ENCODE measurements at regions not wholly inside any gene's neighbourhood (a gene's known extent, or its start where the extent isn't known, plus 50 kb on each side); places are given as distances from the start of the nearest gene placed in this dataset.
A peak's percentile ranks its signal among the peaks of the same experiment; 100 is the strongest.

DNA sequence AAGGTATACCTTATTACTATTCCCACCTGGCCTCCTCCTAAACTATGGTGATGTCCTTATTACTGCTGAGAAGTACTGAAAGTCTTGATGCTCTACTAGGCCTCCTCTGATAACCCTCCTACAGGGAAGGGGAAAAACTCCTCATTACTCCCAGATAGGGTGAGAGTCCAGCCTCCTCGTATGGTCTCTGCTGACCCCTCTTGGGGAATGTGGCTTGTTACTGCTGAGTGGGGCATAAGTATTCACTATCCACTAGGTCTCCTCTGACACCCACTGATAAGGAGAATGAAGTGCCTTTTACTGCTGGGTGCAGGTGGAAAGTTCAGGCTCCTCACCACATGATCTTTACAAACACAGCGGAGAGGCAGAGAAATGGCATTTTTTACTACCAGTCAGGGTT is 222.9 kb downstream of the CHRM2 start:
- Histone ChIP-seq H3K36me3 (ENCODE audit: insufficient read depth, low read length, poor library complexity, severe bottlenecking) (no peaks in the 10 kb centered on the region), H3K27ac (ENCODE audit: low read depth, low read length, poor library complexity, severe bottlenecking) (no peak overlapping the region), H3K27me3 (replicated peaks; ENCODE audit: insufficient read depth, low read depth, low read length, poor library complexity) (no peaks in the 10 kb centered on the region), H3K9me3 (ENCODE audit: low read depth, low read length, poor library complexity, severe bottlenecking) (no peaks in the 10 kb centered on the region), H3K4me1 (ENCODE audit: insufficient read depth, low read length, poor library complexity, severe bottlenecking) (no peaks in the 10 kb centered on the region), H3K4me3 (ENCODE audit: low read depth, low read length, poor library complexity, severe bottlenecking) (no peak overlapping the region)
- ChIA-PET CTCF (no interaction called here), POLR2A (ENCODE audit: low non-redundant PET) (no interaction called here)
- peak; percentile 27 for DNase-seq (ENCODE audit: low spot score)
- TF ChIP-seq, protein P1, sequence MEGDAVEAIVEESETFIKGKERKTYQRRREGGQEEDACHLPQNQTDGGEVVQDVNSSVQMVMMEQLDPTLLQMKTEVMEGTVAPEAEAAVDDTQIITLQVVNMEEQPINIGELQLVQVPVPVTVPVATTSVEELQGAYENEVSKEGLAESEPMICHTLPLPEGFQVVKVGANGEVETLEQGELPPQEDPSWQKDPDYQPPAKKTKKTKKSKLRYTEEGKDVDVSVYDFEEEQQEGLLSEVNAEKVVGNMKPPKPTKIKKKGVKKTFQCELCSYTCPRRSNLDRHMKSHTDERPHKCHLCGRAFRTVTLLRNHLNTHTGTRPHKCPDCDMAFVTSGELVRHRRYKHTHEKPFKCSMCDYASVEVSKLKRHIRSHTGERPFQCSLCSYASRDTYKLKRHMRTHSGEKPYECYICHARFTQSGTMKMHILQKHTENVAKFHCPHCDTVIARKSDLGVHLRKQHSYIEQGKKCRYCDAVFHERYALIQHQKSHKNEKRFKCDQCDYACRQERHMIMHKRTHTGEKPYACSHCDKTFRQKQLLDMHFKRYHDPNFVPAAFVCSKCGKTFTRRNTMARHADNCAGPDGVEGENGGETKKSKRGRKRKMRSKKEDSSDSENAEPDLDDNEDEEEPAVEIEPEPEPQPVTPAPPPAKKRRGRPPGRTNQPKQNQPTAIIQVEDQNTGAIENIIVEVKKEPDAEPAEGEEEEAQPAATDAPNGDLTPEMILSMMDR (conservative IDR thresholded peaks at IDR 0.05; ENCODE audit: low read depth, low read length): peak; percentile 29; the same call in 1 of the 2 replicates
- TF ChIP-seq EZH2 (IDR thresholded peaks at IDR 0.05; ENCODE audit: borderline replicate concordance, low read depth, low read length, poor library complexity, severe bottlenecking): no peak
- intact Hi-C loops (cut with micrococcal nuclease; ENCODE audit: unreplicated experiment): no loop called here
- BruUV-seq (replicated peaks): no TSS peak

DNA sequence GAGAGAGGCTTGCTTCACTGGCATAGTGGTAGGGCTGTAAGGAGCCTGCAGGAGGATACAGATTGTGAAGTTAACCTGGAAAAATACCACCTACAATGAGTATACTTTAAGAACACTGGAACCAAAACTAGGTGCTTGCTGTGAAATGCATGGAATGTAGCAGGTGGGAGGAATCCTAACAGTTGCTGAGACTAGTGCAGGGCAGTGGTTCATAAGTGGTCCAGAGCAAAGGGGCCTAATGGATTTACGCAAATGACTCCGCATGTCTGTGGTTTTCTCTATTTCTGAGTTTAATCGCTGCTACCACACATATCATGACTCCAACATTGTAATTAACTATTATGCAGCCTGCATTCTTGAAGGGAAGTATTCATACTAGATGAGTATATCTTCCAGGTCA is 218.4 kb downstream of the CHRM2 start:
- Histone ChIP-seq H3K36me3 (ENCODE audit: insufficient read depth, low read length, poor library complexity, severe bottlenecking) (no peaks in the 10 kb centered on the region), H3K4me3 (ENCODE audit: low read depth, low read length, poor library complexity, severe bottlenecking) (no peak overlapping the region), H3K4me1 (ENCODE audit: insufficient read depth, low read length, poor library complexity, severe bottlenecking) (peaks cover 3% of the 10 kb centered on the region), H3K9me3 (ENCODE audit: low read depth, low read length, poor library complexity, severe bottlenecking) (no peaks in the 10 kb centered on the region), H3K27me3 (replicated peaks; ENCODE audit: insufficient read depth, low read depth, low read length, poor library complexity) (no peaks in the 10 kb centered on the region), H3K27ac (ENCODE audit: low read depth, low read length, poor library complexity, severe bottlenecking) (no peak overlapping the region)
- ChIA-PET CTCF (no interaction called here), POLR2A (ENCODE audit: low non-redundant PET) (no interaction called here)
- DNase-seq (ENCODE audit: low spot score): no peak
- no TSS peak for BruUV-seq (replicated peaks)
- intact Hi-C loops (cut with micrococcal nuclease; ENCODE audit: unreplicated experiment): no loop called here
- TF ChIP-seq EZH2 (IDR thresholded peaks at IDR 0.05; ENCODE audit: borderline replicate concordance, low read depth, low read length, poor library complexity, severe bottlenecking): no peak
- TF ChIP-seq, protein P1 (conservative IDR thresholded peaks at IDR 0.05; ENCODE audit: low read depth, low read length): no peak

- intact Hi-C loops (cut with micrococcal nuclease; ENCODE audit: unreplicated experiment): no loop called here
- ChIA-PET POLR2A (ENCODE audit: low non-redundant PET) (interaction anchor here (0.7 kb wide), 1 partner anchor 334 kb away, joined by 3 read pairs; no protein-coding TSS in a partner anchor), CTCF (no interaction called here)
- TF ChIP-seq EZH2 (IDR thresholded peaks at IDR 0.05; ENCODE audit: borderline replicate concordance, low read depth, low read length, poor library complexity, severe bottlenecking): no peak
- TF ChIP-seq, protein P1 (conservative IDR thresholded peaks at IDR 0.05; ENCODE audit: low read depth, low read length): no peak
- H3K4me3 ChIP-seq (ENCODE audit: low read depth, low read length, poor library complexity, severe bottlenecking): no peak overlapping the region
- no peaks in the 10 kb centered on the region for H3K9me3 ChIP-seq (ENCODE audit: low read depth, low read length, poor library complexity, severe bottlenecking)
- DNase-seq (ENCODE audit: low spot score): no peak
- no peaks in the 10 kb centered on the region for H3K36me3 ChIP-seq (ENCODE audit: insufficient read depth, low read length, poor library complexity, severe bottlenecking)
- no TSS peak for BruUV-seq (replicated peaks)
- H3K27ac ChIP-seq (ENCODE audit: low read depth, low read length, poor library complexity, severe bottlenecking): no peak overlapping the region
- H3K4me1 ChIP-seq (ENCODE audit: insufficient read depth, low read length, poor library complexity, severe bottlenecking): peaks cover 3% of the 10 kb centered on the region
- no peaks in the 10 kb centered on the region for H3K27me3 ChIP-seq (replicated peaks; ENCODE audit: insufficient read depth, low read depth, low read length, poor library complexity)
Measured at GRCh38 chr7:137084607-137085380, 216.3 kb downstream of the CHRM2 start.

All from A673 (cell line).